ENCODE measurements at regions not wholly inside any gene's neighbourhood (a gene's known extent, or its start where the extent isn't known, plus 50 kb on each side); places are given as distances from the start of the nearest gene placed in this dataset.

DNA sequence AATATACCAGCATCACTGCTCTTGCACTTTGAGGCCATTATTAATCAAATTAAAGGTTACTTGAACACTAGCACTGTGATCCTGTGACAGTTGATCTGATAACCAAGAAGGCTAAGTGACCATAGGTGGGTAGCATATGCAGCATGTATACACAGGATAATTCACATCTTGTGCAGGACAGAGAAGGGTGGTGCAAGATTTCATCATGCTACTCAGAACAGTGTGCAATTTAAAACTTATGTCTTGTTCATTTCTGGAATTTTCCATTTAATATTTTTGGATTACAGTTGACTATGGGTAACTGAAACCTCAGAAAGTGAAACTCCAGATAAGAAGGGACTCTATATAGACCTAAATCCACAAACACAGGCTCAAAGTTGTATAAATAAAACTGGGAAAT lies 78.2 kb upstream of the PDE5A start:
- TF ChIP-seq CTCF (conservative IDR thresholded peaks at IDR 0.05; ENCODE audit: low read length) (no peak), EZH2phosphoT487 (IDR thresholded peaks at IDR 0.05; ENCODE audit: borderline replicate concordance, low read depth, low read length) (no peak)

Measured in OCI-LY7 (cell line).